ENCODE measurements at regions not wholly inside any gene's neighbourhood (a gene's known extent, or its start where the extent isn't known, plus 50 kb on each side); places are given as distances from the start of the nearest gene placed in this dataset.

GRCh38 chr10:89093728-89094127, 103.1 kb downstream of the FAS start:
- no peak for DNase-seq

GRCh38 chr10:89092981-89093380, 102.4 kb downstream of the FAS start:
- DNase-seq: no peak

DNA sequence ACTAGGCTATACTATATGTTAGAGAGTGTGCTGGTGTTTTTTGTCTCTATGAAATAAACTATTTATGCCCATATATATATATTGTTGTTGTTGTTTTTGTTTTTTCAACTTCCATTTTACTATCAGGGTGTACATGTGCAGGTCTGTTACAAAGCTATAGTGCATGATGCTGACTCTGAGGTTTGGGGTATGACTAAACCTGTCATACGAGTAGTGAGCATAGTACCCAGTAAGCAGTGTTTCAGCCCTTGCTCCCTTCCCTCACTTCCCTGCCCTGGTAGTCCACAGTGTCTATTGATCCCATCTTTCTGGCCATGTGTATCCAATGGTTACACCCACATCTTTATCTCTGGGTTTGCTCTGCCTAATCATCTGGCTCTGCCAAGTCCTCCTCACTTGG, 101.8 kb downstream of the FAS start:
- no peak for DNase-seq

DNA sequence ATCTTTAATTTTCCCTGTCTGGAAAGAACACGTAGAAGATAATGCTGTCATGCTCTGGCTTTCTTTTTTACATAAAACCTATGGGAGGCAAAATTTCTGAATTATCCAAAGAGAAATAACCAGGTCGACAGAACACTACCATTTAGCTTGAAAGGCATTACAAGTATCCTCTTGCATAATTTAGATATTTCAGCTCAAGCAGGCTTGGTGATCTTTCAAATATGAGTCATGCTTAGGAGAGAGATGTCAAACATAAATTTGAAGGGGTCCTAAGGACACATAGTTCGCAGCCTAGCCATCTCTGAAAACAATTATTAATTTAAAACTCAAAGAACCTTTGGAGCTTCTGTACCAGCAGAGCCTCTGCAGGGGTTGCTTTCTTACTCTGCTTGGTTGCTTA, 100.9 kb downstream of the FAS start:
- DNase-seq: peak; percentile 76

GRCh38 chr10:89090756-89091445, 100.3 kb downstream of the FAS start:
- DNase-seq: peak; percentile 91

GRCh38 chr10:89086801-89087521, 96.4 kb downstream of the FAS start:
- peak; percentile 97 for DNase-seq

GRCh38 chr10:89085153-89085552, 94.6 kb downstream of the FAS start:
- DNase-seq: no peak

GRCh38 chr10:89082086-89082485, 91.5 kb downstream of the FAS start:
- DNase-seq: no peak

DNA sequence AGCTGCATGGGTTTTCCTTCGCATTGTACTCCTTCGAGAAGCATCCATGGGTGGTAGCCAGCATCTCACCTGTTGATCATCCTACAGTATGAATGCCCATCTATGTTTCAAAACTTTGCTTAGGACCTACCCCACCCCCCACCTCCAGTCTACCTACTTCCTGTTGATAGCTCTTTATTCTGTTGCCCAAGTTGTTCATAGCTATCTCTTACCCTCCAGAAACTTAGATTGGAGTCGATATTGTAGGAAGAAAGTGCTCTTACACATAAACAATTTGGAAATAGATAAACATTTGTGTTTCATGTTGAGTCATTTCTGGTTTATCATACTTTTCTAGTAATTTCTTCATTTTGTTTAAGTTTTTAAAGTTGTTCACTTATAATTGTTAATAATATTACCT, 90.1 kb downstream of the FAS start:
- DNase-seq: no peak

GRCh38 chr10:89079961-89080360, 89.4 kb downstream of the FAS start:
- peak; percentile 84 for DNase-seq

GRCh38 chr10:89078724-89079672, 88.4 kb downstream of the FAS start:
- peak; percentile 97 for DNase-seq

GRCh38 chr10:89076120-89076519, 85.5 kb downstream of the FAS start:
- no peak for DNase-seq

DNA sequence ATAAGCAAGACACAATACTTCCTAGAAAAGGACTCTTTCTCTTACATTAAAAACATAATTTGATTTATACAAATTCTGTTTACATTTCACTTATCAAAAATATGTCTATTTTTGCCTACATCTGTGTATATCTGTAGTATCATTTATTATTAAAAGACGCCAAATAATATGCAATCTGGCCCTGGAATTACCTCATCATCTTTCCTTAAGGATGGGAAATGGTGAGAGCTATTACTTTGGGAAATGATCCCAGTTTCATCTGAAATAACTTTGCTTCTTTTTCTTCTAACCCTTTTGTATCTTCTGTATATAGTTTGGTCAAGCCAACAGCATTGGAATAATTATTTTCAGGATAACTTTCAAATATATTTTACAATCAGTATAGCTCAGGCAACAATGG, 85.0 kb downstream of the FAS start:
- no peak for DNase-seq

GRCh38 chr10:89074120-89074519, 83.5 kb downstream of the FAS start:
- no peak for DNase-seq

DNA sequence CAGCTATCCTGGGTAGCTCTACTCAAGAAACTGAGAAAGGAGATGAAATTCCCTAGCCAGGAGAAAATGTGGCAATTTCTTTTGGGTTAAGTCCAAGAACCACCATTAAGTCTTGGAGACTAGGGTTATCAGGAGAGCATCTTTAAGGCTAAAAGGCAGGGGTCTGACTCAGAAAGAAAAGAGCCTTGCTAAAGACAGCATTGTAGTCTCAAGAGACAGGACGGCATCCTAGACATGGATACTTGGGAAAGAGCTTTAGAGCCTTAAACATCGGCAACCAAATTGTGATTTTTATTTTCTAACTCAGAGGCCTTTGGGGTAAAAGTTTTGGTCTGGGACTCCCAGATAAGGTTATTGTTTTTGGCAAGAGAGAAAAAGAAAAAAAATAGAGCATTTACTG, 83.1 kb downstream of the FAS start:
- DNase-seq: peak; percentile 54

DNA sequence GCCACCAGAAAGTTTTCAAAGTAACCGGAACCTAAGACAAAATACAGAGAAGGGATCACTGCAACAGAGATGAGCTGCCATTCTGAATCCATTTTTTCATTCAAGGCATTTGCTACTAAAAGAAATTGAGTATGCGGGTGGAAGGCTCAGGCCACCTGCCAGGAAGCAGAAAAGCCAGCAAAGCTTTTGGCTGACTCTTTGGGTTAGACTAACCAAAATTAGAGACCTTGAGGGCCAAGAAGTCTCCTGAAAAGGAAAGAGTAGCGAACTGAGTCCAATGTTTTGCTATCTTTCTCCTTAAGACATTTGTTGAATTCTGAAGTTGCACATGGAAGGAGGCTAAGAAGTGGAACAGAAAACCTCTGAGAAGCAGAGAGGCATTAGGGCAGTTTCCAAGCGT, 79.0 kb downstream of the FAS start:
- no peak for DNase-seq

Data from fibroblast of skin of right quadriceps (primary cell).